ENCODE measurements at regions not wholly inside any gene's neighbourhood (a gene's known extent, or its start where the extent isn't known, plus 50 kb on each side); places are given as distances from the start of the nearest gene placed in this dataset.

- TF ChIP-seq POLR2AphosphoS5 (IDR thresholded peaks at IDR 0.05; ENCODE audit: low read depth) (no peak), EZH2phosphoT487 (IDR thresholded peaks at IDR 0.05; ENCODE audit: unreplicated experiment) (no peak), CREB1 (CRISPR knock-in tag; IDR thresholded peaks at IDR 0.05; ENCODE audit: low read depth) (no peak), EZH2 (IDR thresholded peaks at IDR 0.05; ENCODE audit: low read depth, unreplicated experiment) (no peak)
- TF ChIP-seq, protein P1, sequence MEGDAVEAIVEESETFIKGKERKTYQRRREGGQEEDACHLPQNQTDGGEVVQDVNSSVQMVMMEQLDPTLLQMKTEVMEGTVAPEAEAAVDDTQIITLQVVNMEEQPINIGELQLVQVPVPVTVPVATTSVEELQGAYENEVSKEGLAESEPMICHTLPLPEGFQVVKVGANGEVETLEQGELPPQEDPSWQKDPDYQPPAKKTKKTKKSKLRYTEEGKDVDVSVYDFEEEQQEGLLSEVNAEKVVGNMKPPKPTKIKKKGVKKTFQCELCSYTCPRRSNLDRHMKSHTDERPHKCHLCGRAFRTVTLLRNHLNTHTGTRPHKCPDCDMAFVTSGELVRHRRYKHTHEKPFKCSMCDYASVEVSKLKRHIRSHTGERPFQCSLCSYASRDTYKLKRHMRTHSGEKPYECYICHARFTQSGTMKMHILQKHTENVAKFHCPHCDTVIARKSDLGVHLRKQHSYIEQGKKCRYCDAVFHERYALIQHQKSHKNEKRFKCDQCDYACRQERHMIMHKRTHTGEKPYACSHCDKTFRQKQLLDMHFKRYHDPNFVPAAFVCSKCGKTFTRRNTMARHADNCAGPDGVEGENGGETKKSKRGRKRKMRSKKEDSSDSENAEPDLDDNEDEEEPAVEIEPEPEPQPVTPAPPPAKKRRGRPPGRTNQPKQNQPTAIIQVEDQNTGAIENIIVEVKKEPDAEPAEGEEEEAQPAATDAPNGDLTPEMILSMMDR (conservative IDR thresholded peaks at IDR 0.05; ENCODE audit: low read depth in 2 of 2) = no peak
- TF ChIP-seq, protein P2, sequence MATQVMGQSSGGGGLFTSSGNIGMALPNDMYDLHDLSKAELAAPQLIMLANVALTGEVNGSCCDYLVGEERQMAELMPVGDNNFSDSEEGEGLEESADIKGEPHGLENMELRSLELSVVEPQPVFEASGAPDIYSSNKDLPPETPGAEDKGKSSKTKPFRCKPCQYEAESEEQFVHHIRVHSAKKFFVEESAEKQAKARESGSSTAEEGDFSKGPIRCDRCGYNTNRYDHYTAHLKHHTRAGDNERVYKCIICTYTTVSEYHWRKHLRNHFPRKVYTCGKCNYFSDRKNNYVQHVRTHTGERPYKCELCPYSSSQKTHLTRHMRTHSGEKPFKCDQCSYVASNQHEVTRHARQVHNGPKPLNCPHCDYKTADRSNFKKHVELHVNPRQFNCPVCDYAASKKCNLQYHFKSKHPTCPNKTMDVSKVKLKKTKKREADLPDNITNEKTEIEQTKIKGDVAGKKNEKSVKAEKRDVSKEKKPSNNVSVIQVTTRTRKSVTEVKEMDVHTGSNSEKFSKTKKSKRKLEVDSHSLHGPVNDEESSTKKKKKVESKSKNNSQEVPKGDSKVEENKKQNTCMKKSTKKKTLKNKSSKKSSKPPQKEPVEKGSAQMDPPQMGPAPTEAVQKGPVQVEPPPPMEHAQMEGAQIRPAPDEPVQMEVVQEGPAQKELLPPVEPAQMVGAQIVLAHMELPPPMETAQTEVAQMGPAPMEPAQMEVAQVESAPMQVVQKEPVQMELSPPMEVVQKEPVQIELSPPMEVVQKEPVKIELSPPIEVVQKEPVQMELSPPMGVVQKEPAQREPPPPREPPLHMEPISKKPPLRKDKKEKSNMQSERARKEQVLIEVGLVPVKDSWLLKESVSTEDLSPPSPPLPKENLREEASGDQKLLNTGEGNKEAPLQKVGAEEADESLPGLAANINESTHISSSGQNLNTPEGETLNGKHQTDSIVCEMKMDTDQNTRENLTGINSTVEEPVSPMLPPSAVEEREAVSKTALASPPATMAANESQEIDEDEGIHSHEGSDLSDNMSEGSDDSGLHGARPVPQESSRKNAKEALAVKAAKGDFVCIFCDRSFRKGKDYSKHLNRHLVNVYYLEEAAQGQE (IDR thresholded peaks at IDR 0.05; ENCODE audit: unreplicated experiment) = no peak
These were observed 1176.1 kb downstream of the PLA2G4A start for GRCh38 chr1:188004849-188005248.

All from GM23338 (cell line).